K562 (cell line): ENCODE measurements at regions not wholly inside any gene's neighbourhood (a gene's known extent, or its start where the extent isn't known, plus 50 kb on each side); places are given as distances from the start of the nearest gene placed in this dataset.
A peak's percentile ranks its signal among the peaks of the same experiment; 100 is the strongest.

Experiments
- ATAC-seq: fragments of 200-7000 bp; cut with Tn5 transposase; 3 replicates; pipeline ENCODE4 v1.9.1; 2020; ENCODE audit warnings: moderate library complexity
- BruUV-seq: library from RNA; stranded (reverse); fragments of 400-500 nt; replicated peaks from 2 replicates; lab custom pipeline; 2021; lab: Mats Ljungman, UMichigan
- CTCF ChIA-PET: fragments of 300-600 bp; formaldehyde crosslinking; extraction: SDS; loops from one replicate; lab custom pipeline; 2021; ENCODE audit warnings: low intra/inter-chr PET ratio; lab: Yijun Ruan, JAX
- POLR2A ChIA-PET: fragments of 300-600, 350-650 bp; sonication (Branson Sonifier 250); formaldehyde crosslinking; extraction: SDS; loops from one replicate; lab custom pipeline; 2021; ENCODE audit warnings: antibody characterized with exemption, inconsistent platforms; lab: Yijun Ruan, JAX
- DNase-seq, 4 experiments: peaks; one replicate each; pipeline versions ENCODE4 v3.0.0 to v3.0.0-alpha.2; 2011 to 2018; ENCODE audit warnings: low spot score in 3 of 4, mixed read lengths in 3 of 4; ENCODE audit errors: extremely low read depth in 1 of 4
- FAIRE-seq: peaks from 2 replicates; lab custom pipeline; 2011; peaks lifted over from hg19 to GRCh38; lab: Jason Lieb, UNC
- H2AFZ ChIP-seq: 2 replicates; pipeline ENCODE4 v1.6.0; 2011; ENCODE audit warnings: low read depth, low read length, control low read depth, inconsistent platforms
- H3K27ac ChIP-seq: fragments of 200-600 bp; 3 replicates; pipeline ENCODE4 v1.8.0; 2011; ENCODE audit warnings: low read depth, mild to moderate bottlenecking, control low read depth, inconsistent platforms, low read length, moderate library complexity, mixed read lengths; ENCODE audit errors: extremely low read depth
- H3K27me3 ChIP-seq, 2 experiments: fragments of 300-600 bp in 1 of 2; 2 replicates in 1 of 2; 3 replicates in 1 of 2; pipeline versions ENCODE4 v1.6.0 to v1.8.0; 2011; ENCODE audit warnings: inconsistent platforms in 2 of 2, low read length in 2 of 2, mild to moderate bottlenecking in 1 of 2, mixed read lengths in 1 of 2, moderate library complexity in 1 of 2; ENCODE audit not compliant: control insufficient read depth in 2 of 2, insufficient read depth in 2 of 2
- H3K36me3 ChIP-seq: fragments of 300-600 bp; 3 replicates; pipeline ENCODE4 v1.8.0; 2011; ENCODE audit warnings: mild to moderate bottlenecking, low read length, inconsistent platforms; ENCODE audit not compliant: control insufficient read depth, insufficient read depth
- H3K4me1 ChIP-seq, 2 experiments: fragments of 200-600 bp in 1 of 2; replicated peaks in 1 of 2; 2 replicates in 1 of 2; 3 replicates in 1 of 2; pipeline versions ENCODE4 v1.5.1 to v1.8.0; 2011; ENCODE audit warnings: inconsistent platforms in 2 of 2, low read length in 2 of 2, mild to moderate bottlenecking in 1 of 2, mixed read lengths in 1 of 2, moderate library complexity in 1 of 2; ENCODE audit not compliant: control insufficient read depth in 2 of 2, insufficient read depth in 2 of 2
- H3K4me2 ChIP-seq: 2 replicates; pipeline ENCODE4 v1.6.1; 2011; ENCODE audit warnings: low read length, control low read depth, inconsistent platforms, mixed read lengths; ENCODE audit not compliant: insufficient read depth
- H3K4me3 ChIP-seq: fragments of 200-600 bp; sonication (generic), shearing (Covaris generic); 2 replicates; pipeline ENCODE4 v1.5.1; 2016; ENCODE audit warnings: control low read depth, inconsistent platforms
- H3K79me2 ChIP-seq: fragments of 200-600 bp; 3 replicates; pipeline ENCODE4 v1.8.0; 2011; ENCODE audit warnings: low read length, inconsistent platforms; ENCODE audit not compliant: control insufficient read depth, insufficient read depth
- H3K9ac ChIP-seq, 2 experiments: 2 replicates each; pipeline versions ENCODE4 v1.6.0 to v1.6.1; 2011; ENCODE audit warnings: low read depth in 2 of 2, low read length in 2 of 2, control low read depth in 1 of 2, inconsistent platforms in 1 of 2, mild to moderate bottlenecking in 1 of 2, mixed read lengths in 1 of 2; ENCODE audit not compliant: insufficient read depth in 1 of 2
- H3K9me1 ChIP-seq: one replicate; pipeline ENCODE4 v1.6.0; 2011; ENCODE audit warnings: inconsistent platforms, mild to moderate bottlenecking, low read length, moderate library complexity; ENCODE audit not compliant: control insufficient read depth, insufficient read depth
- H3K9me3 ChIP-seq: replicated peaks from 2 replicates; pipeline ENCODE4 v1.5.1; 2011; ENCODE audit warnings: low read depth, low read length, inconsistent platforms; ENCODE audit not compliant: control insufficient read depth, insufficient read depth
- H4K20me1 ChIP-seq: replicated peaks from 2 replicates; pipeline ENCODE4 v1.6.1; 2011; ENCODE audit warnings: low read length, inconsistent platforms, mixed read lengths; ENCODE audit not compliant: control insufficient read depth, insufficient read depth
- CXXC5 ChIP-seq: fragments of 250-450 bp; sonication (Bioruptor Pico); IDR thresholded peaks from 2 replicates; pipeline ENCODE4 v1.8.0; 2022; ENCODE audit warnings: inconsistent platforms, mild to moderate bottlenecking, moderate library complexity
- E2F8 ChIP-seq: fragments of 450-650 bp; IDR thresholded peaks from 2 replicates; pipeline ENCODE4 v1.7.1; 2018; ENCODE audit warnings: mild to moderate bottlenecking, low read depth; ENCODE audit not compliant: partially characterized antibody
- NFYB ChIP-seq: IDR thresholded peaks from 2 replicates; pipeline ENCODE4 v1.6.1; 2011; ENCODE audit warnings: mild to moderate bottlenecking, moderate library complexity; ENCODE audit not compliant: insufficient read length; ENCODE audit errors: extremely low read depth
- PRMT5 ChIP-seq: sonication (generic); formaldehyde crosslinking; IDR thresholded peaks from 2 replicates; pipeline ENCODE4 v1.5.0; 2020; ENCODE audit warnings: missing genetic modification reagents
- RAD51 ChIP-seq: fragments of 450-650 bp; IDR thresholded peaks from 2 replicates; pipeline ENCODE4 v1.7.1; 2016; ENCODE audit warnings: low read depth, mild to moderate bottlenecking, borderline replicate concordance
- RBM25 ChIP-seq: fragments of 200-400 bp; formaldehyde crosslinking; IDR thresholded peaks from 2 replicates; pipeline ENCODE4 v1.6.1; 2018; ENCODE audit warnings: low read length, low read depth, moderate library complexity; ENCODE audit not compliant: severe bottlenecking
- SPI1 ChIP-seq: IDR thresholded peaks from 2 replicates; pipeline ENCODE4 v1.6.1; 2011; ENCODE audit warnings: low read depth, low read length, control low read depth, borderline replicate concordance
- USF2 ChIP-seq: sonication (generic); formaldehyde crosslinking; IDR thresholded peaks from 2 replicates; pipeline ENCODE4 v1.5.0; 2020; ENCODE audit warnings: missing genetic modification reagents
- XRCC3 ChIP-seq: fragments of 450-650 bp; IDR thresholded peaks from 2 replicates; pipeline ENCODE4 v1.6.1; 2017; ENCODE audit warnings: mild to moderate bottlenecking, moderate library complexity
- WGBS: fragments of 100-300 bp; shearing (Covaris generic); methylation state at CpG from one replicate; pipeline ENCODE4 v1.1.6; 2016; ENCODE audit warnings: low coverage, mixed read lengths; ENCODE audit not compliant: insufficient coverage; ENCODE audit errors: missing lambda C conversion rate; 5-methylcytosine and 5-hydroxymethylcytosine counted together
- in situ Hi-C: fragments of 300-500 bp; cut with MboI; formaldehyde crosslinking; loops from 4 replicates; pipeline ENCODE4 v1.15.0; 2018; ENCODE audit warnings: inconsistent platforms, mixed read lengths
- intact Hi-C: fragments of 100-400 bp; cut with micrococcal nuclease; formaldehyde crosslinking; loops from 2 replicates; pipeline ENCODE4 v1.14.2; 2022

DNA sequence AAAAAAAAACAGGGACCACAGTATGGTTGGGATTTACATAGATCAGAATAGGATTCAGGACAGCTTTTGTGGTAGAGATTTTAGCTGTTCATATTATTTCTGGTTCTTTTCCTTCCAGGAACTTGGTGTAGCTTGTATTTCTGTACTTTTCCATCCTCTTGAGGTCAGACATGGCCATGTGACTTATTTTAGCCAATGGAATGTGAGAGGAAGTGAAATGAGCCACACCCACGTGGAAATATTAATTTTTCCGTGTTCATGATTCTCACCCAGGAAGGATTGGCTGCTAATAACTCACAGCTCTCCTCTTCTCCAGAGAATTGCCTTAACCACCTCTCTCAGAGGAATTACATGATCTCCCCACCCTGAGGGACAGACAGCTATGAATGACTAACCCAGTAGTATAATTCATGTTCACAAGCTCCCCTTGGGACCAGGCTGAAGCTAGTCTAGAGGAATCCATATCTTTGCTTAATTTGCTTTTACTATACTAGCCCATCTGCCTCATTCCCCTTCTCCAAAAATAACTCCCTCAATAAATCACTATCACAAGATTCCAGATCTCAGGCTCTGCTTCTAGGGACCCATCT lies 340.4 kb downstream of the NUAK1 start:
- TF ChIP-seq PRMT5 (CRISPR knock-in tag) (no peak), USF2 (CRISPR knock-in tag) (peak; percentile 87), SPI1 (peak; percentile 49), NFYB (peak; percentile 93), RBM25 (peak; percentile 23), CXXC5 (no peak), E2F8 (no peak), XRCC3 (no peak), RAD51 (peak; percentile 69)
- Histone ChIP-seq H3K27ac (no peak overlapping the region), H3K4me1 (no peaks in the 10 kb centered on the region), H3K79me2 (no peaks in the 10 kb centered on the region), H3K4me3 (no peak overlapping the region), H3K36me3 (no peaks in the 10 kb centered on the region), H4K20me1 (no peaks in the 10 kb centered on the region), H3K9me1 (no peaks in the 10 kb centered on the region), H3K4me2 (no peak overlapping the region), H2AFZ (0 out of 2 replicates have a peak overlapping the region, but pooled peaks have one; percentile 21), H3K27me3 (no peaks in the 10 kb centered on the region), H3K9me3 (no peaks in the 10 kb centered on the region), H3K9ac (no peak overlapping the region)
- no peak for FAIRE-seq
- BruUV-seq = no TSS peak
- peak in 3 of 4 experiments; percentile 21 to 43 (median 43) for DNase-seq
- no peak for ATAC-seq
- ChIA-PET CTCF (no interaction called here), POLR2A (interaction anchor here (0.6 kb wide), 2 partner anchors 924 to 1498 kb away, joined by 3 to 5 read pairs; no protein-coding TSS in a partner anchor)
- 0% methylated on average over 2 of the region's 2 CpGs for WGBS
- intact Hi-C loops = no loop called here
- in situ Hi-C loops = loop anchor here (5.0 to 25.0 kb wide), 2 partner anchors 91 to 1911 kb away; no protein-coding TSS in a partner anchor
